Neural cell (in vitro differentiated cells): ENCODE measurements at regions not wholly inside any gene's neighbourhood (a gene's known extent, or its start where the extent isn't known, plus 50 kb on each side); places are given as distances from the start of the nearest gene placed in this dataset.

Source experiments
- EP300 ChIP-seq: fragments of 450-650 bp; conservative IDR thresholded peaks from 2 replicates; pipeline ENCODE4 v1.6.1; 2014; ENCODE audit warnings: antibody characterized with exemption, mild to moderate bottlenecking, moderate library complexity; ENCODE audit not compliant: poor library complexity, severe bottlenecking
- EZH2 ChIP-seq: fragments of 200-600, 300-800 bp; shearing (Covaris generic), sonication (generic); IDR thresholded peaks from 2 replicates; pipeline ENCODE4 v1.6.1; 2014; ENCODE audit warnings: antibody characterized with exemption, low read length, borderline replicate concordance, mild to moderate bottlenecking; ENCODE audit not compliant: insufficient read depth, poor library complexity, severe bottlenecking
- POLR2AphosphoS5 ChIP-seq: IDR thresholded peaks from 2 replicates; pipeline ENCODE4 v1.6.1; 2012
- RAD21 ChIP-seq: fragments of 450-650 bp; conservative IDR thresholded peaks from 2 replicates; pipeline ENCODE4 v1.6.1; 2014; ENCODE audit warnings: antibody characterized with exemption, mild to moderate bottlenecking, moderate library complexity
- SMC3 ChIP-seq: fragments of 450-650 bp; conservative IDR thresholded peaks from 2 replicates; pipeline ENCODE4 v1.6.1; 2014; ENCODE audit warnings: antibody characterized with exemption, mild to moderate bottlenecking, moderate library complexity; ENCODE audit not compliant: poor library complexity
- TAF1 ChIP-seq: IDR thresholded peaks from 2 replicates; pipeline ENCODE4 v1.6.1; 2012; ENCODE audit warnings: low read depth
- TF ChIP-seq, protein P1 (sequence below): fragments of 450-650 bp; IDR thresholded peaks from 2 replicates; pipeline ENCODE4 v1.5.1; 2014; ENCODE audit warnings: antibody characterized with exemption, mild to moderate bottlenecking, moderate library complexity; ENCODE audit not compliant: poor library complexity, severe bottlenecking
- TF ChIP-seq, protein P2 (sequence below): IDR thresholded peaks from 2 replicates; pipeline ENCODE4 v1.6.1; 2012; ENCODE audit warnings: borderline replicate concordance

DNA sequence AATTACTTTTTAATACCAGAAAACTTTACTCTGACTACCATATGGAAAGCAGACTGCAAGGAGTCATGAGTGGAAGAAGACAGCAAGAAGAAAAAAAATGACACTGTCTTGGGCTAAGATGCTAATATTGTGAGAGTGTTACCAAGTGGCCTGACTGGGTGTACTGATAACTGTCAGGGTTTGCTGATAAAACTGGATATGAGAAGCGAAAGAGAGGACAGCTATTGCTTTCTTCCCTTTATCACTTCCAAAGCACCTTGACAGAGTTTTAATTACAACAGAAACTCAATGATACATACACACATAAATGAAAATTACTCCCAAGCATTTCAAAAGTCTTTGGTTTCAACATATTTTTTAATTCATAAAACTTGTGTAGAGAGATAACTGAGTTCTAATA, 368.5 kb downstream of the ZEB2 start:
- TF ChIP-seq RAD21 (no peak), EP300 (no peak), EZH2 (no peak), POLR2AphosphoS5 (no peak), TAF1 (no peak), SMC3 (no peak)
- TF ChIP-seq, protein P1, sequence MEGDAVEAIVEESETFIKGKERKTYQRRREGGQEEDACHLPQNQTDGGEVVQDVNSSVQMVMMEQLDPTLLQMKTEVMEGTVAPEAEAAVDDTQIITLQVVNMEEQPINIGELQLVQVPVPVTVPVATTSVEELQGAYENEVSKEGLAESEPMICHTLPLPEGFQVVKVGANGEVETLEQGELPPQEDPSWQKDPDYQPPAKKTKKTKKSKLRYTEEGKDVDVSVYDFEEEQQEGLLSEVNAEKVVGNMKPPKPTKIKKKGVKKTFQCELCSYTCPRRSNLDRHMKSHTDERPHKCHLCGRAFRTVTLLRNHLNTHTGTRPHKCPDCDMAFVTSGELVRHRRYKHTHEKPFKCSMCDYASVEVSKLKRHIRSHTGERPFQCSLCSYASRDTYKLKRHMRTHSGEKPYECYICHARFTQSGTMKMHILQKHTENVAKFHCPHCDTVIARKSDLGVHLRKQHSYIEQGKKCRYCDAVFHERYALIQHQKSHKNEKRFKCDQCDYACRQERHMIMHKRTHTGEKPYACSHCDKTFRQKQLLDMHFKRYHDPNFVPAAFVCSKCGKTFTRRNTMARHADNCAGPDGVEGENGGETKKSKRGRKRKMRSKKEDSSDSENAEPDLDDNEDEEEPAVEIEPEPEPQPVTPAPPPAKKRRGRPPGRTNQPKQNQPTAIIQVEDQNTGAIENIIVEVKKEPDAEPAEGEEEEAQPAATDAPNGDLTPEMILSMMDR: no peak
- TF ChIP-seq, protein P2, sequence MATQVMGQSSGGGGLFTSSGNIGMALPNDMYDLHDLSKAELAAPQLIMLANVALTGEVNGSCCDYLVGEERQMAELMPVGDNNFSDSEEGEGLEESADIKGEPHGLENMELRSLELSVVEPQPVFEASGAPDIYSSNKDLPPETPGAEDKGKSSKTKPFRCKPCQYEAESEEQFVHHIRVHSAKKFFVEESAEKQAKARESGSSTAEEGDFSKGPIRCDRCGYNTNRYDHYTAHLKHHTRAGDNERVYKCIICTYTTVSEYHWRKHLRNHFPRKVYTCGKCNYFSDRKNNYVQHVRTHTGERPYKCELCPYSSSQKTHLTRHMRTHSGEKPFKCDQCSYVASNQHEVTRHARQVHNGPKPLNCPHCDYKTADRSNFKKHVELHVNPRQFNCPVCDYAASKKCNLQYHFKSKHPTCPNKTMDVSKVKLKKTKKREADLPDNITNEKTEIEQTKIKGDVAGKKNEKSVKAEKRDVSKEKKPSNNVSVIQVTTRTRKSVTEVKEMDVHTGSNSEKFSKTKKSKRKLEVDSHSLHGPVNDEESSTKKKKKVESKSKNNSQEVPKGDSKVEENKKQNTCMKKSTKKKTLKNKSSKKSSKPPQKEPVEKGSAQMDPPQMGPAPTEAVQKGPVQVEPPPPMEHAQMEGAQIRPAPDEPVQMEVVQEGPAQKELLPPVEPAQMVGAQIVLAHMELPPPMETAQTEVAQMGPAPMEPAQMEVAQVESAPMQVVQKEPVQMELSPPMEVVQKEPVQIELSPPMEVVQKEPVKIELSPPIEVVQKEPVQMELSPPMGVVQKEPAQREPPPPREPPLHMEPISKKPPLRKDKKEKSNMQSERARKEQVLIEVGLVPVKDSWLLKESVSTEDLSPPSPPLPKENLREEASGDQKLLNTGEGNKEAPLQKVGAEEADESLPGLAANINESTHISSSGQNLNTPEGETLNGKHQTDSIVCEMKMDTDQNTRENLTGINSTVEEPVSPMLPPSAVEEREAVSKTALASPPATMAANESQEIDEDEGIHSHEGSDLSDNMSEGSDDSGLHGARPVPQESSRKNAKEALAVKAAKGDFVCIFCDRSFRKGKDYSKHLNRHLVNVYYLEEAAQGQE: no peak
